ENCODE measurements at regions not wholly inside any gene's neighbourhood (a gene's known extent, or its start where the extent isn't known, plus 50 kb on each side); places are given as distances from the start of the nearest gene placed in this dataset.

DNA sequence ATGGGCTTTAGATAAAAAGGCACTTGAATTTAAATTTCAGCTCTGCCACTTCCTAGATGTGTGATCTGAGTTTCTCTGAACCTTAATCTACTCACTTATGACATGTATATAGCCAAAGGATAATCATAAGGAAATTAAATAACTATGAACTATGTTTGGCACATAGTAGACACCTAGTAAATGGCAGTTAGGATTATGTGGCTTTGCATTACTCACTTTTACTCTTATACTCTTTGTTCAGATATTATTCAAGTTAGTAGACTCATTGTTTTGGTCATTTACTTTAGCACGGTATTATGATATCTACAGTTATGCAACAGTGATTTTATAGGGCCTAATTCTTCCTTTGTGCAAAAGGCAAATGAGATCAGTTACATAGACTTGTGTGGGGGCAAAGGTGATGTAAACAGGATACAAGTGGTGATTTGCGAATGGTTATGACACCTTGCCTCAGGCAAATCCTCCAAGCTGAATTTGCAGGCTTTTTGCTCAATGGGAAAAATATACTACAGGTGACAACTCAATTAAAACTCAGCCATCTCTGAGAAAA, 297.2 kb upstream of the PBX1 start:
- Histone ChIP-seq H3K27ac (ENCODE audit: low read depth in 1 of 2, low read length in 2 of 2) (no peak overlapping the region), H3K9me3 (ENCODE audit: control insufficient read depth in 1 of 2, insufficient read depth in 1 of 2, low read length in 2 of 2) (no peaks in the 10 kb centered on the region), H3K4me1 (ENCODE audit: insufficient read depth, low read length) (no peaks in the 10 kb centered on the region), H3K36me3 (ENCODE audit: insufficient read depth, low read length) (no peaks in the 10 kb centered on the region), H3K4me3 (ENCODE audit: low read length) (no peak overlapping the region), H3K27me3 (ENCODE audit: control insufficient read depth in 1 of 2, insufficient read depth in 2 of 2, low read length in 2 of 2) (no peaks in the 10 kb centered on the region)
- Mint-ChIP-seq H3K9me3 (peaks cover 17% of the 10 kb centered on the region), H3K4me3 (no peak overlapping the region), H3K36me3 (ENCODE audit: low read depth) (no peaks in the 10 kb centered on the region), H3K27me3 (no peaks in the 10 kb centered on the region), H3K27ac (no peak overlapping the region), H3K4me1 (ENCODE audit: low read depth) (no peaks in the 10 kb centered on the region)
- intact Hi-C loops (cut with DNase I, micrococcal nuclease), result no loop called here
- POLR2A ChIA-PET, result no interaction called here
- DNase-seq, result no peak
- no peak for ATAC-seq (ENCODE audit: poor library complexity)
- CTCF ChIA-PET, result no interaction called here
- TF ChIP-seq, protein P1, sequence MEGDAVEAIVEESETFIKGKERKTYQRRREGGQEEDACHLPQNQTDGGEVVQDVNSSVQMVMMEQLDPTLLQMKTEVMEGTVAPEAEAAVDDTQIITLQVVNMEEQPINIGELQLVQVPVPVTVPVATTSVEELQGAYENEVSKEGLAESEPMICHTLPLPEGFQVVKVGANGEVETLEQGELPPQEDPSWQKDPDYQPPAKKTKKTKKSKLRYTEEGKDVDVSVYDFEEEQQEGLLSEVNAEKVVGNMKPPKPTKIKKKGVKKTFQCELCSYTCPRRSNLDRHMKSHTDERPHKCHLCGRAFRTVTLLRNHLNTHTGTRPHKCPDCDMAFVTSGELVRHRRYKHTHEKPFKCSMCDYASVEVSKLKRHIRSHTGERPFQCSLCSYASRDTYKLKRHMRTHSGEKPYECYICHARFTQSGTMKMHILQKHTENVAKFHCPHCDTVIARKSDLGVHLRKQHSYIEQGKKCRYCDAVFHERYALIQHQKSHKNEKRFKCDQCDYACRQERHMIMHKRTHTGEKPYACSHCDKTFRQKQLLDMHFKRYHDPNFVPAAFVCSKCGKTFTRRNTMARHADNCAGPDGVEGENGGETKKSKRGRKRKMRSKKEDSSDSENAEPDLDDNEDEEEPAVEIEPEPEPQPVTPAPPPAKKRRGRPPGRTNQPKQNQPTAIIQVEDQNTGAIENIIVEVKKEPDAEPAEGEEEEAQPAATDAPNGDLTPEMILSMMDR (IDR thresholded peaks at IDR 0.05), result no peak

DNA sequence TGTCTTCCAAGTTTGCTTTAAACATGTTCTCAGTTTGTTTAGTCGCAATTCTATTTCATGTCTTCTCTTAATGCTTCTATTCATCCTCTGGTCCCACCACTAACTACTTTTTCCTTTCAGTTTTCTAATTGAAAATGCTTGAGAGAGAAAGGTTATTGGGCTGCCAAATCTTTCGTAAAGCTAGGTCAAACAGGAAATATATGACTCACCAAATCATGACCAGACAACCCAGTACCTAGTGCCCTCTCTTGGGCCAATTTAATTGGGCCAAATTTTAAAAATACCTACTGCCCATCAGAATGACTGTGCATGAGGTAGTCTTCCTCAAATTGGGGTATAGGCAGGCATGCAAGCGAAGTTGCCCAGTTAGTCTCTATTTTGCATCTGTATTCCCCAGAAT, 295.4 kb upstream of the PBX1 start:
- TF ChIP-seq, protein P1 (IDR thresholded peaks at IDR 0.05), result no peak
- no peaks in the 10 kb centered on the region for H3K4me1 Mint-ChIP-seq (ENCODE audit: low read depth)
- H3K27me3 ChIP-seq (ENCODE audit: control insufficient read depth in 1 of 2, insufficient read depth in 2 of 2, low read length in 2 of 2), result no peaks in the 10 kb centered on the region
- no peaks in the 10 kb centered on the region for H3K36me3 Mint-ChIP-seq (ENCODE audit: low read depth)
- no peak for ATAC-seq (ENCODE audit: poor library complexity)
- intact Hi-C loops (cut with DNase I, micrococcal nuclease), result no loop called here
- peaks cover 14% of the 10 kb centered on the region for H3K9me3 Mint-ChIP-seq
- H3K27ac Mint-ChIP-seq, result no peak overlapping the region
- H3K27me3 Mint-ChIP-seq, result no peaks in the 10 kb centered on the region
- CTCF ChIA-PET, result no interaction called here
- no peaks in the 10 kb centered on the region for H3K9me3 ChIP-seq (ENCODE audit: control insufficient read depth in 1 of 2, insufficient read depth in 1 of 2, low read length in 2 of 2)
- no peak overlapping the region for H3K4me3 Mint-ChIP-seq
- no peak for DNase-seq
- POLR2A ChIA-PET, result no interaction called here
- no peak overlapping the region for H3K27ac ChIP-seq (ENCODE audit: low read depth in 1 of 2, low read length in 2 of 2)
- H3K4me3 ChIP-seq (ENCODE audit: low read length), result no peak overlapping the region
- no peaks in the 10 kb centered on the region for H3K4me1 ChIP-seq (ENCODE audit: insufficient read depth, low read length)
- no peaks in the 10 kb centered on the region for H3K36me3 ChIP-seq (ENCODE audit: insufficient read depth, low read length)

DNA sequence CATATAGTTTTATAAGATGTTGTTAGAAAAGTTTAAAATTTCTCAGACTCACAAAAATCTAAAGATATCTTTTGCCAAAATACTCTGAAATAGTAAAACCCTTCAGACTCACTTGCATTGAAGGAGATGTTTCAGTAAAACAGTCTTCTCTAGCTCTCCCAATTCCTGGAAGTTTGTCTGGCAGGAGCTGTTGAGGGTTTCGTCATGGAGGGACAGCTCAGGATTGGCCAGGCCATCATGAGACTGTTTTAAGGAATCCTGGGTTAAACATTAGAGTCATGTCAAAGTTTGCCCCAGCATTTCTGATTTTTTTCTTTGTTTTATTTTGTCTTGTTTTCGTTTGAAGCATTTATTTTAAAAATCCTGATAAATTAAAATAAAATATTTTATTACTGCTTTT, 293.8 kb upstream of the PBX1 start:
- no peaks in the 10 kb centered on the region for H3K9me3 ChIP-seq (ENCODE audit: control insufficient read depth in 1 of 2, insufficient read depth in 1 of 2, low read length in 2 of 2)
- H3K27me3 ChIP-seq (ENCODE audit: control insufficient read depth in 1 of 2, insufficient read depth in 2 of 2, low read length in 2 of 2), result no peaks in the 10 kb centered on the region
- DNase-seq (no peak), ATAC-seq (ENCODE audit: poor library complexity) (no peak)
- no peaks in the 10 kb centered on the region for H3K27me3 Mint-ChIP-seq
- H3K27ac ChIP-seq (ENCODE audit: low read depth in 1 of 2, low read length in 2 of 2), result no peak overlapping the region
- TF ChIP-seq, protein P1 (IDR thresholded peaks at IDR 0.05), result no peak
- H3K27ac Mint-ChIP-seq, result no peak overlapping the region
- intact Hi-C loops (cut with DNase I, micrococcal nuclease), result no loop called here
- H3K36me3 Mint-ChIP-seq (ENCODE audit: low read depth), result no peaks in the 10 kb centered on the region
- no peak overlapping the region for H3K4me3 Mint-ChIP-seq
- no peaks in the 10 kb centered on the region for H3K36me3 ChIP-seq (ENCODE audit: insufficient read depth, low read length)
- H3K4me3 ChIP-seq (ENCODE audit: low read length), result no peak overlapping the region
- POLR2A ChIA-PET, result no interaction called here
- H3K4me1 ChIP-seq (ENCODE audit: insufficient read depth, low read length), result no peaks in the 10 kb centered on the region
- CTCF ChIA-PET, result no interaction called here
- H3K4me1 Mint-ChIP-seq (ENCODE audit: low read depth), result no peaks in the 10 kb centered on the region
- peaks cover 10% of the 10 kb centered on the region for H3K9me3 Mint-ChIP-seq
